GM18520 (cell line): ENCODE measurements at regions not wholly inside any gene's neighbourhood (a gene's known extent, or its start where the extent isn't known, plus 50 kb on each side); places are given as distances from the start of the nearest gene placed in this dataset.
"Not testable (repeated sequence)": the region's sequence is repeated elsewhere in the genome, so short reads cannot be mapped to it uniquely, and the experiment has no call there.

Source experiments
- ATAC-seq: cut with Tn5 transposase; IDR thresholded peaks from one replicate; pipeline ENCODE4 v1.9.1; 2021; ENCODE audit not compliant: unreplicated experiment

GRCh38 chr6:56807326-56807988 is 147.4 kb upstream of the BEND6 start:
- ATAC-seq, result no peak

DNA sequence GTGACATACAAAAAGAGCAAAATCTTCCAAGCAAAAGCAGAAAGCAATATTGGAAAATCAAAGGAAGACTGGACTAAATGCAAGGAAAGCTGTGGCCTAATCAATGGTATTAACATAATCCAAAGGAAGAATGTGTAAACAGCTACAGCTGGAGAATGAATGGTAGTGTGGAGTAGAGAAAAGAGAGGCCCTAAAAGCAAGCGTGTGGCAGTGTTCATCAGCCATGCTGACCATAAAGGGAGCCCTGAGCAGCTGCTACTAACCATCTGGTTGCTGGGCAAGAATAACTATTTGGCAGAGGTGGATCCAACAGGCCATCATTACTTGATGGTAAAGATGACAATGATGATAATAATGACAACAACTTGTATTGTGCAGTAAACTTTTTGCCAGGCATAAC is 148.5 kb upstream of the BEND6 start:
- ATAC-seq, result no peak

DNA sequence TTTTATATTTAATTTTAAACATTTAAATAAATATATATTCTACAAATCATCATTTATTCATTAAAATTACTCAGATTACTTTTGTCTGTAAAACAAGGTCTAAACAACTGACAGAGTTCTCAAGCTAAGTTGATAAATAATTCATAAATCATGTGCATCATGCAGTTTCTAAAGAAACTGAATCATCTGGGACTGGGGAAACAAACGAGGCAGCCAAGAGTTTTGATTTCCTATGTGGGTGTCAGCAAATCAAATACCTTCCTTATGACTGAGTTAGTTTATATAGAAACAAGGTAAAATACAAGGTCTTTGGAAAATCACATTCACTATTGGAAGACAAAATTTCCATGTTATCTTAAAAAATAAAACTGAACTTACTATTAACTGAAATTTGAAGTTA is 149.9 kb upstream of the BEND6 start:
- ATAC-seq, result no peak

DNA sequence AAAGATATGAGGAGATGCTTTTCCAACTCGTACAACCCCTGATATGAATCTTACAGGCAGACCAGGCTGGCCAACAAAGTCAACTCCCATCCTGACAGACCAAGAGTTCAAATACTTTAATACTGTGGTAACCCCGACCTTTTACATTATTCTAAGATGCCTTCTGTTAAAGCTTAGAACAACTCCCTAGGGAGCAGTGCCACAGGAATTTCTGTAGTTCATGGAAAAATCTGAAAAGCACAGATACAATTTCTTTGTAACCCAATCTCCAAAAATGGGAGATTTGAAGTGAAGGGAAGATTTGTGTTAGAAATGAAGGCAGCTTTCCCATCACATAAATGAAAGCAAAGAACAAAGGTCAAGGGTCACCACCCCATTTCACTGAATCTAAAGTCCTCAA is 151.3 kb upstream of the BEND6 start:
- ATAC-seq, result no peak

DNA sequence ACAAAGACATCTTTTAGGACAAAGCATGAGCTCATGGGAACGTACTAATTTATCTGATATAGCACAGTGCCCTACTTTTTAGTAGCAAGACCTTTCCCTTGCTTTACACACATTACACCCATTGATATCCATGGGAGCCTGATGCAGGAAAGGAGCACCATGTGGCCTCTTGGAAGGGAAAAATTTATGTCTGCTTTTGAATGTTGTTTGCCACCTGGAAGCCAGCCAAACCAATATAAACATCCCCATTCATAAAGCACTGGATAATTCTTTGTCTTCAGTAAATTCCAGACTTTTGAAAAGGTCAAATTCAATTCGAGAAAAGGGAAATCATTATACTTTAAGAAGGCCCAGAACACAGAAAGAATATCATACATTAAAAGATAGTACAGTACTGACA is 152.3 kb upstream of the BEND6 start:
- no peak for ATAC-seq

- ATAC-seq, result no peak
Observed at GRCh38 chr6:56799989-56800388, 154.9 kb upstream of the BEND6 start.

DNA sequence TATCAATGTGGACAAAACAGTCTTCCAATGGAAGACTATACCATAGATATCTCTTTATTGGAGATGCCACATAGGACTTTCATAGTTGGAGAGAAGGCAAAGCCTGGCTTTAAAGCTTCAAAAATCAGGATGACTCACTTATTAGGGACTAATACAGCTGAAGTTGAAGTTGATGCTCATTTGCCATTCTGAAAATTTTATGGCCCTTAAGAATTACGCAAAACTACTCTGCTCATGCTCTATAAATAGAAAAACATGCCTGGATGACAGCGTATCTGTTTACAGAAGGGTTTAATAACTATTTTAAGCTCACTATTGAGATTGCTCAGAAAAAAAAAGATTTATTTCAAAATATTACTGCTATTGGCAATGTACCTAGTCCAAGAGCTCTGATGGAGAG is 155.5 kb upstream of the DST start:
- ATAC-seq, result no peak

GRCh38 chr6:56796196-56796532 is 153.5 kb upstream of the DST start:
- peak; percentile 44 for ATAC-seq

GRCh38 chr6:56795466-56796195 is 152.9 kb upstream of the DST start:
- no peak for ATAC-seq

DNA sequence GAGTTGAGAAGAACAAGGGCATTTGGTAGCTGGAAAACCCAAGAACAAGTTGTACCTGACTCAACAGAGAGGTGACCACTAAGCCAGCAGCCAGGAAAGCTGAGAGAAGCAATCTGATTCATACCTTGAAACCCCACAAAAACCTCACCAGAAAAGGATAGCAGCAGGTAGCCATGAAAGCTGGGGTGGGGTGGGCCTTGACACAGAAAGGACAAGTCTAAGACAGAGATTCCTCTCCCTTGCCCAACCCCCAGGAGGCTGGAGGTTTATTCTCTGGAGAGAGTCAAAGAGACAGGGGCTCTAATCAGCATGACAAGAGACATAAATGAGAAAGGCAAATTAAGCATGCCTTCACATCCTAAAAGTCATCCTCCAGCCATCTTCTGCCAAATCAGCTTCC is 151.7 kb upstream of the DST start:
- ATAC-seq, result no peak

DNA sequence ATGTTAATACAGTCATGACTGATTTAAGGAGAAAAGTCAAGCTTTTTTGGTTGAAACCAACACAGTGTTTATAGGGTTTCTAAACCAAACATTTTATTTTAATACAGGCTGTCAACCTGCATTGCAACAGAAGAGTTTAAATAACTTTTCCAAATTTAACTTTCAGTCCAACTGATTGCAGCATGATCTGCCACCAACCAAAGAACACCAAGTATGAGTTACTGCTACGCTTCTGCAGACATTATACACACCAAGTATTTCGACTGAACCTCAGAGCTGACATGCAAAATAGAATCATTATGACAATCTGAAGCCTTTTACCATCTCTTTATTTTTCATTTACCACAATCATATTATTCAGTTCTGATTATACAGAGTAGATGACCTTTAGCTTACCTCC is 151.2 kb upstream of the DST start:
- ATAC-seq, result no peak

DNA sequence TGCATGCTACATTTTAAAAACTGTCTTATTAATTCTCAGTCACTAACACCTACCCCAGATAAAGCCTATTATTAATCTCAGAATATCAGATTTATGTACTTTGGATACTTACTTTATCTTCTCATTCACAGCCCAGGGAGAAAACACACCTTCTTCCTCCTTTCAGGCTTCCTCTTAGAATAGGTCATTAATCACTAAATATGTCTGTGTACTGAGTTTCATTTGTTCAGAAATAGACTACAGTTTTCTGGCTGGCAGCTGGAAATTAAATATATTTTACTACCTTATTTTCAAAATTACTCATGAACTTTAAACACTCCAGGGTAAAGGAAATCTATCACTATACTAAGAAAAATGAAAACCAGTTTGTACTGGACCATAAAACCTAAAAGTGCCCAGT is 147.7 kb upstream of the DST start:
- ATAC-seq, result no peak

- ATAC-seq, result no peak
Observed at GRCh38 chr6:56789879-56790278, 147.2 kb upstream of the DST start.

DNA sequence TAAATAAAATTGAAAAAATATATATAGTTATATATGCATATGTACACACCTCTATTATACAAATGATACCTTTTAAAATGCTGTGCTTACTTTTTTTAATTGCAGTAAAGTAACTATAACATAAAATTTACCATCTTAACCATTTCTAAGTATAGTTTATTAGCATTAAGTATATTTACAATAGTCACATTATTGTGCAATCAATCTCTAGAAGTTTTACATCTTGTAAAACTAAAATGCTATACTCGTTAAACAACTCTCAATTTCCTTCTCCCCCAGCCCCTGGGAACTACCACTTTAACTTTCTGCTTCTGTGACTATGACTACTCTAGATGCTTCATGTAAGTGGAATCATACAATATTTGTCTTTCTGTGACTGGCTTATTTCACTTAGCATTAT is 146.7 kb upstream of the DST start:
- no peak for ATAC-seq

DNA sequence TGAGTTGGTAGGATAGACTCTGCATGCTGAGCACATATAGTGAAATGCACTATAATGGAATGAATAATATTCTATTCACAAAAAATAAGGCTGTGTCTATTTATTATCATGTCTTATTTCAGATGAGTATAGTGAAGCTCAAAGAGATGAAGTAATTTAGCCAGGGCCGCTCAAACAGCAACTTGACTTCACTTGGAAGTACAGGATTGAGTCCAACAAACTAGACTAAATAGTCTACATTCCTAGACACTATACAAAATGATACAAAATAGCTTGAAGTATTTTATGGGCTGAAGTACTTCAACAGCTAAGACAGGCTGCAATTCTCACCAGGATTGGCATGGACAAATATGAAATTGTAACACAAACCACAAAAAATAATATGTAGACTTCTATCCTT is 144.5 kb upstream of the DST start:
- no peak for ATAC-seq

GRCh38 chr6:56786256-56786655 is 143.6 kb upstream of the DST start:
- no peak for ATAC-seq

DNA sequence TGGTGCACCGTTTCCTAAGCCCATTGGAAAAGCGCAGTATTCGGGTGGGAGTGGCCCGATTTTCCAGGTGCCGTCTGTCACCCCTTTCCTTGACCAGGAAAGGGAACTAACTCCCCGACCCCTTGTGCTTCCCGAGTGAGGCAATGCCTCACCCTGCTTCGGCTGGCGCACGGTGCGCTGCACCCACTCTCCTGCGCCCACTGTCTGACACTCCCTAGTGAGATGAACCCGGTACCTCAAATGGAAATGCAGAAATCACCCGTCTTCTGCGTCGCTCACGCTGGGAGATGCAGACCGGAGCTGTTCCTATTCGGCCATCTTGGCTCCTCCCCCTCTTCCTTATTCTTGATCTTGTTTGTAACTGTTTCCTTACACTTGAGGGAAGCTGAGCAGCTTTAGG is 142.8 kb upstream of the DST start:
- ATAC-seq, result not testable (repeated sequence)

DNA sequence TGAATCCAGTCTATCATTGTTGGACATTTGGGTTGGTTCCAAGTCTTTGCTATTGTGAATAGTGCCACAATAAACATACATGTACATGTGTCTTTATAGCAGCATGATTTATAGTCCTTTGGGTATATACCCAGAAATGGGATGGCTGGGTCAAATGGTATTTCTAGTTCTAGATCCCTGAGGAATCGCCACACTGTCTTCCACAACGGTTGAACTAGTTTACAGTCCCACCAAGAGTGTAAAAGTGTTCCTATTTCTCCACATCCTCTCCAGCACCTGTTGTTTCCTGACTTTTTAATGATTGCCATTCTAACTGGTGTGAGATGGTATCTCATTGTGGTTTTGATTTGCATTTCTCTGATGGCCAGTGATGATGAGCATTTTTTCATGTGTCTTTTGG is 137.4 kb upstream of the DST start:
- ATAC-seq, result not testable (repeated sequence)

GRCh38 chr6:56778503-56778902 is 135.8 kb upstream of the DST start:
- ATAC-seq, result not testable (repeated sequence)

- ATAC-seq, result no peak
Observed at GRCh38 chr6:56775498-56776166, 132.9 kb upstream of the DST start.

- no peak for ATAC-seq
Observed at GRCh38 chr6:56772737-56773184, 130.1 kb upstream of the DST start.

- ATAC-seq, result no peak
Observed at GRCh38 chr6:56771929-56772607, 129.4 kb upstream of the DST start.
